Heart left ventricle (tissue), 13 donors: ENCODE measurements at regions not wholly inside any gene's neighbourhood (a gene's known extent, or its start where the extent isn't known, plus 50 kb on each side); places are given as distances from the start of the nearest gene placed in this dataset.

Experiments used
- POLR2A ChIP-seq, 2 donors: fragments of 450-650 bp; IDR thresholded peaks; one replicate each; pipeline ENCODE4 v1.6.1; 2017; ENCODE audit warnings: antibody characterized with exemption in 2 of 2, mild to moderate bottlenecking in 2 of 2, moderate library complexity in 2 of 2
- TF ChIP-seq, protein P1 (sequence below), 12 donors: fragments of 200-600 bp; sonication (generic) in 4 of 12; IDR thresholded peaks; one replicate each; pipeline versions ENCODE4 v1.5.0 to v1.8.0; 2018 to 2022; ENCODE audit warnings: antibody characterized with exemption in 12 of 12, mild to moderate bottlenecking in 5 of 12
- donor health status: ischemic (EF 13 %, LVEDD 7.1; RV severe dilation, severe dysfunction).
- donor health status: DM: no; HTN: yes; CAD: no.
- donor health status: DM: no; HTN: no; CAD: no.
- donor health status: ischemic (EF 25% LVEDD 6.9; RV normal size, moderate dysfunction).
- donor health status: ischemic (EF 25% LVEDD 5.7; RV mildly dilated, moderate dysfunction).
- donor health status: ischemic (EF 35%, LVEDD 5.7; RV mildly dilated, moderate dysfunction).
- donor health status: nonischemic (EF 11% LVEDD 7.7; RV severe dilation, severe dysfunction).
- donor health status: DM: yes; HTN: yes; CAD: no.
- donor health status: PGD.
- donor health status: ischemic (EF 29% LVEDD 5.4; RV normal size, mild dysfunction).
- donor health status: nonischemic (EF 23%, LVEDD 6.1; RV moderate dilation, normal function).

DNA sequence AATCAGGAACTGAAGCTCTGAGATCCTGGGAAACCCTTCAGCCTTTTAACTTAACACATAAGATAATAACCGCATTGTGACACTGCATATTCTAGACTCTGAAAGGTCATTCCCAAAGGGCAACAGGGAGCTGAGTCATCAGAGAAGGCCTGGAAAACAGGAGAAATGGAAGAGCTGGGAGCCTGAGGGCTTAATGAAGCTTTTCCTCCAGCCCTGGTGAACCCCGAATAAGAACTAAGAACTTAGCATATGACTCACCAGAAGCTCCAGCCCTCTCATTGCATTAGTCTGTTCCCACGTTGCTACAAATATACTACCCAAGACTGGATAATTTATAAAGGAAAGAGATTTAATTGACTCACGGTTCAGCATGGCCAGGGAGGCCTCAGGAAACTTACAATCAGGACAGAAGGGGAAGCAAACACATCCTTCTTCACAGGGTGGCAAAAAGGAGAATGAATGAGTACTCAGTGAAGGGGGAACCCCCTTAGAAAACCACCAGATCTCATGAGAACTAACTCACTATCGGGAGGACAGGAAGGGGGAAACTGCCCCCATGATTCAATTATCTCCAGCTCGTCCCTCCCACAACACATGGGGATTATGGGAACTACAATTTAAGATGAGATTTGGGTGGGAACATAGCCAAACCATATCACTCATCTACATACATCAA is 648.5 kb downstream of the TFAP2A start:
- TF ChIP-seq, protein P1, sequence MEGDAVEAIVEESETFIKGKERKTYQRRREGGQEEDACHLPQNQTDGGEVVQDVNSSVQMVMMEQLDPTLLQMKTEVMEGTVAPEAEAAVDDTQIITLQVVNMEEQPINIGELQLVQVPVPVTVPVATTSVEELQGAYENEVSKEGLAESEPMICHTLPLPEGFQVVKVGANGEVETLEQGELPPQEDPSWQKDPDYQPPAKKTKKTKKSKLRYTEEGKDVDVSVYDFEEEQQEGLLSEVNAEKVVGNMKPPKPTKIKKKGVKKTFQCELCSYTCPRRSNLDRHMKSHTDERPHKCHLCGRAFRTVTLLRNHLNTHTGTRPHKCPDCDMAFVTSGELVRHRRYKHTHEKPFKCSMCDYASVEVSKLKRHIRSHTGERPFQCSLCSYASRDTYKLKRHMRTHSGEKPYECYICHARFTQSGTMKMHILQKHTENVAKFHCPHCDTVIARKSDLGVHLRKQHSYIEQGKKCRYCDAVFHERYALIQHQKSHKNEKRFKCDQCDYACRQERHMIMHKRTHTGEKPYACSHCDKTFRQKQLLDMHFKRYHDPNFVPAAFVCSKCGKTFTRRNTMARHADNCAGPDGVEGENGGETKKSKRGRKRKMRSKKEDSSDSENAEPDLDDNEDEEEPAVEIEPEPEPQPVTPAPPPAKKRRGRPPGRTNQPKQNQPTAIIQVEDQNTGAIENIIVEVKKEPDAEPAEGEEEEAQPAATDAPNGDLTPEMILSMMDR (IDR thresholded peaks at IDR 0.05), result no peak
- TF ChIP-seq POLR2A (IDR thresholded peaks at IDR 0.05), result no peak
